ENCODE measurements at regions not wholly inside any gene's neighbourhood (a gene's known extent, or its start where the extent isn't known, plus 50 kb on each side); places are given as distances from the start of the nearest gene placed in this dataset.

DNA sequence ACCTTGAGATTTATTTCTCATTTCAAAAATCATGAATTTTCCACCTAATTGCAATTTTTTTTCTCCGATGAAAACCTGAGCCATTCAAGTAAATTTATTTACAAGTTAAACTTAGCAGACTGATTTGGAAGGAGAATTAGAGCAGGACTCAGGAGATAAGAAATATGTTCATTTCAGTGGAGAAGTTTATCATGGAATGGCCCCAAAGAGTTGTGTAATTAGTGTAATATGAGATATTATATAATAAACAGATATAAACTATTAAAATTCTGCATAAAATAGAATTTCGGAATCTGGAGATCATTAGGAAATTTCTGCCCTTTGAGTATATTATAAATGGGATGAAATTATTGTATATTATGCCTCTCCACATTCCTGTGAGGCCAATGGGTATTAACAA, 596.8 kb downstream of the QKI start:
- H3K27me3 Mint-ChIP-seq (ENCODE audit: insufficient read depth, unreplicated experiment) = no peaks in the 10 kb centered on the region
- ChIA-PET CTCF (no interaction called here), POLR2A (no interaction called here)

DNA sequence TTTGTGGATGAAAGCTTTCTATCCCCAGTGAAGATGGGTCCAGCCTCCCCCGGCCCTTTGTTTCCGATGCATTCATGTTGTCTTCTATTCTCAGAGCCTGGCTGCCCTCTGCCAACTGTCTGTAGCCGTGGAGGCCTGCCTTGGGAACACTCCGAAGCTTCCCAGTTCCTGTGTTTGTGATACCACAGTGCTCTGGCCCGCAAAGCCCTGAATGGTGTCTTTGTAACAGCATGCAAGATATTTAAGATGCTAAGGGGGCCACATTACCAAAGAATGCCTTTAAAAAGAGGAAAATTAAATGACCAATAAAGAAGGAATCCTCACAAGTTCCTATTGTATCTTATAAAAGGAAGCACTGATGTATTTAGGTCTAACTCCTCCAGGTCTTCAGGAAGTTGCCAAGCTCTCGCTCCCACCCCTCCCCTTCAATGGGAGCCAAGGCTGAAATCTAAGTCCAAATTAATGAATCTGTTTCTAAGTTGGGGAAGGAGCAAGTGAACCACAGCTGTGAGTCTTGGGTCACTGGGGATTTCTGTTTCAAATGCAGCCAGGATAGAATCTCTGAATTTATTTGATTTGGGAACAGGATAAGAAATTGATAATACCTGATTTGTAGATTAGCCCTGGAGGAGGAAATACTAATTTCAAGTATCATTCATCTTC, 596.1 kb downstream of the QKI start:
- H3K36me3 Mint-ChIP-seq (ENCODE audit: insufficient read depth, unreplicated experiment) = no peaks in the 10 kb centered on the region

More for the DNA sequence above, 596.8 kb downstream of the QKI start:
- Mint-ChIP-seq H3K4me1 (ENCODE audit: insufficient read depth, unreplicated experiment) (peaks cover 7% of the 10 kb centered on the region), H3K27ac (ENCODE audit: low read depth, unreplicated experiment) (no peak overlapping the region), H3K9me3 (ENCODE audit: unreplicated experiment) (no peaks in the 10 kb centered on the region), H3K4me3 (ENCODE audit: unreplicated experiment) (no peak overlapping the region), H3K36me3 (ENCODE audit: insufficient read depth, unreplicated experiment) (no peaks in the 10 kb centered on the region)
- DNase-seq (ENCODE audit: unreplicated experiment) = no peak
- TF ChIP-seq, protein P1, sequence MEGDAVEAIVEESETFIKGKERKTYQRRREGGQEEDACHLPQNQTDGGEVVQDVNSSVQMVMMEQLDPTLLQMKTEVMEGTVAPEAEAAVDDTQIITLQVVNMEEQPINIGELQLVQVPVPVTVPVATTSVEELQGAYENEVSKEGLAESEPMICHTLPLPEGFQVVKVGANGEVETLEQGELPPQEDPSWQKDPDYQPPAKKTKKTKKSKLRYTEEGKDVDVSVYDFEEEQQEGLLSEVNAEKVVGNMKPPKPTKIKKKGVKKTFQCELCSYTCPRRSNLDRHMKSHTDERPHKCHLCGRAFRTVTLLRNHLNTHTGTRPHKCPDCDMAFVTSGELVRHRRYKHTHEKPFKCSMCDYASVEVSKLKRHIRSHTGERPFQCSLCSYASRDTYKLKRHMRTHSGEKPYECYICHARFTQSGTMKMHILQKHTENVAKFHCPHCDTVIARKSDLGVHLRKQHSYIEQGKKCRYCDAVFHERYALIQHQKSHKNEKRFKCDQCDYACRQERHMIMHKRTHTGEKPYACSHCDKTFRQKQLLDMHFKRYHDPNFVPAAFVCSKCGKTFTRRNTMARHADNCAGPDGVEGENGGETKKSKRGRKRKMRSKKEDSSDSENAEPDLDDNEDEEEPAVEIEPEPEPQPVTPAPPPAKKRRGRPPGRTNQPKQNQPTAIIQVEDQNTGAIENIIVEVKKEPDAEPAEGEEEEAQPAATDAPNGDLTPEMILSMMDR (IDR thresholded peaks at IDR 0.05; ENCODE audit: unreplicated experiment) = no peak
- intact Hi-C loops (cut with micrococcal nuclease) = no loop called here
- BruUV-seq (replicated peaks) = no TSS peak

DNA sequence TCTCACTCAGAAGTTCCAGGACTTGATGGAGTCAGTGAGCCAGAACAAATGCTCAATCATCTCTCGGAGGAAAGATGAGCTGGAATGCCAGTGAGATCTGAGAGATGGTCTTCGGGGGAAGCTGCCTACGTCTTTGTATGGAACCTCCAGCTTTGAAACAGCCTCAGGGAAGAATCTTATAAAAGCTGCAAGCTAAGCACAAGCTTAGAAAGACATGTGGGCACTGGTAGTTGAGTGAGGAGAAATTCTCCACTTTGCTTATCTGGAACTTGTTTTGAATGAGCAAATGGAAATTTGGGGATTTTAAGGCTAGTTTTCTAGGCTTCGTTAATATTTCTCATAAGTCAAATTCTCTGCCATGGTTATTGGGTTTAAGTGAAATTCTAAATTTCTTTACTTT, 594.4 kb downstream of the QKI start:
- CTCF ChIA-PET = no interaction called here
- Mint-ChIP-seq H3K27ac (ENCODE audit: low read depth, unreplicated experiment) (no peak overlapping the region), H3K27me3 (ENCODE audit: insufficient read depth, unreplicated experiment) (no peaks in the 10 kb centered on the region), H3K4me1 (ENCODE audit: insufficient read depth, unreplicated experiment) (peaks cover 13% of the 10 kb centered on the region), H3K4me3 (ENCODE audit: unreplicated experiment) (no peak overlapping the region), H3K9me3 (ENCODE audit: unreplicated experiment) (peaks cover 6% of the 10 kb centered on the region), H3K36me3 (ENCODE audit: insufficient read depth, unreplicated experiment) (no peaks in the 10 kb centered on the region)
- BruUV-seq (replicated peaks) = no TSS peak
- POLR2A ChIA-PET = interaction anchor here (0.6 to 1.3 kb wide), 2 partner anchors 9 to 305 kb away, joined by 3 read pairs; no protein-coding TSS in a partner anchor
- no peak for DNase-seq (ENCODE audit: unreplicated experiment)
- intact Hi-C loops (cut with micrococcal nuclease) = no loop called here
- TF ChIP-seq, protein P1 (IDR thresholded peaks at IDR 0.05; ENCODE audit: unreplicated experiment) = no peak

More for the DNA sequence above, 596.1 kb downstream of the QKI start:
- Mint-ChIP-seq H3K4me3 (ENCODE audit: unreplicated experiment) (no peak overlapping the region), H3K27me3 (ENCODE audit: insufficient read depth, unreplicated experiment) (no peaks in the 10 kb centered on the region), H3K4me1 (ENCODE audit: insufficient read depth, unreplicated experiment) (peaks cover 9% of the 10 kb centered on the region), H3K27ac (ENCODE audit: low read depth, unreplicated experiment) (no peak overlapping the region), H3K9me3 (ENCODE audit: unreplicated experiment) (no peaks in the 10 kb centered on the region)
- BruUV-seq (replicated peaks) = no TSS peak
- intact Hi-C loops (cut with micrococcal nuclease) = no loop called here
- TF ChIP-seq, protein P1 (IDR thresholded peaks at IDR 0.05; ENCODE audit: unreplicated experiment) = no peak
- POLR2A ChIA-PET = no interaction called here
- CTCF ChIA-PET = no interaction called here
- DNase-seq (ENCODE audit: unreplicated experiment) = no peak

DNA sequence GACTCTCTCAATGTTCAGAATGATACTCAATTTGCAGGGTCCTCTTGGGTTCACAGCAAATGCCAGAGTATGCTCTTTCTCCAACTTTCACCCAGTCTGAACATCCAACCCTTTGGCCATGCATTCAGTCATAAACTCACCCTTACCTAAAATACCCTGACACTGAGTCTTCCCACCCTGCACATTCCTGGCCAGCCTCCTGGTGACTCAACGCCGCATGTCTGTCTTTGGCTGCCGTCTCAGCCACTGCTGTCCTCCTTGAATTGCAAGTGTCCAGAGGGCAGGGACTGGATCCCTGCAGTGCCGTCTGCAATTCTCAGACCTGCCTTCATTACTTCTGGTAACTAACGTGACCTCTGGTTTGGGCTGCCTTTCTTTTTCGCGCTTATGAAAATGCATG, 593.4 kb downstream of the QKI start:
- BruUV-seq (replicated peaks) = no TSS peak
- TF ChIP-seq, protein P1 (IDR thresholded peaks at IDR 0.05; ENCODE audit: unreplicated experiment) = no peak
- CTCF ChIA-PET = no interaction called here
- intact Hi-C loops (cut with micrococcal nuclease) = no loop called here
- Mint-ChIP-seq H3K4me1 (ENCODE audit: insufficient read depth, unreplicated experiment) (peaks cover 13% of the 10 kb centered on the region), H3K4me3 (ENCODE audit: unreplicated experiment) (no peak overlapping the region), H3K27ac (ENCODE audit: low read depth, unreplicated experiment) (no peak overlapping the region), H3K27me3 (ENCODE audit: insufficient read depth, unreplicated experiment) (no peaks in the 10 kb centered on the region), H3K9me3 (ENCODE audit: unreplicated experiment) (peaks cover 7% of the 10 kb centered on the region), H3K36me3 (ENCODE audit: insufficient read depth, unreplicated experiment) (peaks cover 1% of the 10 kb centered on the region)
- POLR2A ChIA-PET = interaction anchor here (1.0 to 1.3 kb wide), 2 partner anchors 8 to 81 kb away, joined by 3 read pairs; no protein-coding TSS in a partner anchor
- DNase-seq (ENCODE audit: unreplicated experiment) = no peak
